Neural progenitor cell (in vitro differentiated cells): ENCODE measurements at regions not wholly inside any gene's neighbourhood (a gene's known extent, or its start where the extent isn't known, plus 50 kb on each side); places are given as distances from the start of the nearest gene placed in this dataset.

Experiments
- EZH2 ChIP-seq: fragments of 200-600 bp; sonication (generic); IDR thresholded peaks from 2 replicates; pipeline ENCODE4 v1.6.1; 2017; ENCODE audit warnings: antibody characterized with exemption, mild to moderate bottlenecking, moderate library complexity
- TF ChIP-seq, protein P1 (sequence below): fragments of 200-600 bp; sonication (generic); IDR thresholded peaks from 2 replicates; pipeline ENCODE4 v1.5.1; 2017; ENCODE audit warnings: antibody characterized with exemption, mild to moderate bottlenecking

DNA sequence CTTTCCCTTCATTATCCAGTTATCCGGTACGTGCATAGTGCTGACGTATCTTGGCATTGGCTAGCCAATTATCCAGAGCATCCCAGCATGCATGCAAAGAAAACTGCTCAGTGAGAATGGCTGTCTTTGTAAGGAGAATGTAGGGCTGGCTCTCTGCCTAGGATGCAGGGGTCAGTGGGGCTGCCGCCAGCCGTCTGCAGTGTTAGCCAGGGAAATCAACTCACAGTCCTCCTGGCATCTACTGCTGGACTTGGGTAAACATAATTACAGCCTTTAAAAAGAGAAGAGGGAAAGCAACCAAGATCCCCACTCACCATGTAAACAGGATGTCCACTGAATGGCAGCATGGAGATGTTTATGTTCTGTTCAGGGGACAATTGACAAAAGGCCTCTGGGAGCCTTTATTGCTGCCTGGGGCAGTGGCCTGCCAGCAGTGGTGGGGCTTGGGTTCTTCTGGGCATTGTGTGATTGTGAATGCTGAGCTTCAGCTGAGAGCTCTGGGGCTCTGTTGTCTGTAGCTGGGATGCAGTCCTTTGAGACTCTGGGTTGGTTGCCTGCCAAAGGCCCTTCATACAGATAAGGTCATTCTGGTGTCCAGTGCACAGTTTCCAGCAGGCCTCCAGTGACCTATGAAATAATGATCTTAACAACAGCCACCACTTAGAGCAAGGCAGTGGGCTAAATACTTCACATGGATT is 121.8 kb downstream of the TBC1D30 start:
- TF ChIP-seq, protein P1, sequence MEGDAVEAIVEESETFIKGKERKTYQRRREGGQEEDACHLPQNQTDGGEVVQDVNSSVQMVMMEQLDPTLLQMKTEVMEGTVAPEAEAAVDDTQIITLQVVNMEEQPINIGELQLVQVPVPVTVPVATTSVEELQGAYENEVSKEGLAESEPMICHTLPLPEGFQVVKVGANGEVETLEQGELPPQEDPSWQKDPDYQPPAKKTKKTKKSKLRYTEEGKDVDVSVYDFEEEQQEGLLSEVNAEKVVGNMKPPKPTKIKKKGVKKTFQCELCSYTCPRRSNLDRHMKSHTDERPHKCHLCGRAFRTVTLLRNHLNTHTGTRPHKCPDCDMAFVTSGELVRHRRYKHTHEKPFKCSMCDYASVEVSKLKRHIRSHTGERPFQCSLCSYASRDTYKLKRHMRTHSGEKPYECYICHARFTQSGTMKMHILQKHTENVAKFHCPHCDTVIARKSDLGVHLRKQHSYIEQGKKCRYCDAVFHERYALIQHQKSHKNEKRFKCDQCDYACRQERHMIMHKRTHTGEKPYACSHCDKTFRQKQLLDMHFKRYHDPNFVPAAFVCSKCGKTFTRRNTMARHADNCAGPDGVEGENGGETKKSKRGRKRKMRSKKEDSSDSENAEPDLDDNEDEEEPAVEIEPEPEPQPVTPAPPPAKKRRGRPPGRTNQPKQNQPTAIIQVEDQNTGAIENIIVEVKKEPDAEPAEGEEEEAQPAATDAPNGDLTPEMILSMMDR, result no peak
- no peak for TF ChIP-seq EZH2
